ENCODE measurements at regions not wholly inside any gene's neighbourhood (a gene's known extent, or its start where the extent isn't known, plus 50 kb on each side); places are given as distances from the start of the nearest gene placed in this dataset.
A peak's percentile ranks its signal among the peaks of the same experiment; 100 is the strongest.

DNA sequence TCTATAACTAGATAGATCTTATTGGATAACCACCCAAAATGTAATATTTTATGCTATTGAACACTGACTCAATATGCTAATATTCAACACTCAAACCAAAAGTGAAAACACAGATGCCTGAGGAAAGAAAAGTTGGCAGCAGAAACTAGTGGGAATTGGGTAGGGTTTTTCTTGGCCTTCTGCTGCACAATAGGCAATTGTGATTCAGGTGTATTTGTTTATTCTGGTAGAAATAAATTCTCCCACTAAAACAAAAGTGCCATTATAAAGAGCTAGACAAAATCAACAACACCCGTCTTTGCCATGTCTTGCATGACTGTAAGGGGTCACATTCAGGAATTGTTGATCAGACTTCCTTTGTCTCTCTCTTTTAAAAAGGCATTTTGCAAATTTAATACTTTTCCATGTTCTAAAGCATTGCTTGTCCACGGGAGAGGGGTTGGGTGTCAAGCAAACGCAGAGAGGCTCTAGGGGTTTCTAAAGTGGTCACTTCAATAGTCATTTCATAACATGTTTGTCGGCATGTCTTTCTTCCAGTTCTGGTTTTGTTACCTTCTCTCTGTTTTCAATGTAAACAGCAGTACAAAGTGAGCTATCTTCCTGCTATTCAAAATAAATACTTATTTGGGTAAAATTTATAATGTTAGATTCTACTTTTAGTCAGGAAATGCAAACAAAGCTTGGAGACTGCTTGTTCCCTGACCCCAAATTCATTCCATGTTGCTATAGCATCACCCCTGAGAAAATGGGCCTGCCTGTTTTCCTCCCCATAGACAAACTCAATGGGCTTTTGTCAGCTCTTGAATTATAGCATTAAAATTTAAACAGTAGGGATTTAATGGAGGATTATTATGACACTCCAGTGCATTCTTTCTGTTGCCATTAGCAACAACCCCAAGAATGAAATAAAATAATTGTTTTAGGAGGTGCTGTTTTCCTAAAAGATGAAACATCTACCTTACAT, 217.0 kb upstream of the CCN2 start:
- no peak overlapping the region for H3K4me3 ChIP-seq (ENCODE audit: low read depth, low read length)
- TF ChIP-seq, protein P1, sequence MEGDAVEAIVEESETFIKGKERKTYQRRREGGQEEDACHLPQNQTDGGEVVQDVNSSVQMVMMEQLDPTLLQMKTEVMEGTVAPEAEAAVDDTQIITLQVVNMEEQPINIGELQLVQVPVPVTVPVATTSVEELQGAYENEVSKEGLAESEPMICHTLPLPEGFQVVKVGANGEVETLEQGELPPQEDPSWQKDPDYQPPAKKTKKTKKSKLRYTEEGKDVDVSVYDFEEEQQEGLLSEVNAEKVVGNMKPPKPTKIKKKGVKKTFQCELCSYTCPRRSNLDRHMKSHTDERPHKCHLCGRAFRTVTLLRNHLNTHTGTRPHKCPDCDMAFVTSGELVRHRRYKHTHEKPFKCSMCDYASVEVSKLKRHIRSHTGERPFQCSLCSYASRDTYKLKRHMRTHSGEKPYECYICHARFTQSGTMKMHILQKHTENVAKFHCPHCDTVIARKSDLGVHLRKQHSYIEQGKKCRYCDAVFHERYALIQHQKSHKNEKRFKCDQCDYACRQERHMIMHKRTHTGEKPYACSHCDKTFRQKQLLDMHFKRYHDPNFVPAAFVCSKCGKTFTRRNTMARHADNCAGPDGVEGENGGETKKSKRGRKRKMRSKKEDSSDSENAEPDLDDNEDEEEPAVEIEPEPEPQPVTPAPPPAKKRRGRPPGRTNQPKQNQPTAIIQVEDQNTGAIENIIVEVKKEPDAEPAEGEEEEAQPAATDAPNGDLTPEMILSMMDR (IDR thresholded peaks at IDR 0.05; ENCODE audit: low read depth, low read length) = no peak

DNA sequence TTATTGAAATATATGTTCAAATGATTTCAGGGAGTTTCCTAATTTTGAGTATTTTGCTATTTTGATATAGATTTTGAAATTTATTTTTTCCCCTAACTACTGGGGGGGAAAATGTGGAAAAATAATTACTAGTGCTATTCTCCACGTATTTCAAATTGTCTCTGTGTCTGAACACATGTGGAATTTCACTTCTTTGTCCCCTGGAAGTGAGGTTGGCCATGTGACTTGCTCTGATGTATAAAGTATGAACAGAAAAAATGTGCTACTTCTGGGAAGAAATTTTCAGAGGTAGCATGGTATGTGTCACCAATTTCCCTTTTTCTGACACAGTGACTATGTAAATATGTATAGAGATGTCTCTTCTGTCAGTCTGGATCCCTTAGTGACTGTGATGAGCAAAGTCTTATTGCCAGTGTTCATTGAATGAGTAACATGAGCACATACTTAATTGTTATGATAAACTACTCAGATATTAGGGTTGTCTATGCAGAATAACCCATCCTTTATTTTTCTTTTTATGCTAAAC, 215.4 kb upstream of the CCN2 start:
- TF ChIP-seq, protein P1 (IDR thresholded peaks at IDR 0.05; ENCODE audit: low read depth, low read length) = no peak
- no peak overlapping the region for H3K4me3 ChIP-seq (ENCODE audit: low read depth, low read length)

DNA sequence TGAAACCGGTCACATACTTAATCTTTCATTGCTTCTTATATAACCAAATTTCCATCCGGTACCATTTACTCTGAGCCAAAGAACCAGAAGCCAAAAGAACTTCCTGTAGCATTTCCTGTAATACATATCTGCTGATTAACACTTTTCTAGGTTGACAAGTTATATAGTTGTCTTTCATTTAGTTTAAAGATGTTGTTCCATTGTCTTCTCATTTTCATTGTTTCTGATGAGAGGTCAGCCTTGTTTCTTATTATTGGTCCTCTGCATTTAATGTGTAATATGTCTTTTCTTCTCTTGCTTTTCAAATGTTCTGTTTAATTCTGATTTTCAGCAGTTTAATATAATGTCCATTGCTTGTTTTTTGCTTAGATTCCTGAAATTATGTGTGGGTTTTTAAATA, 214.5 kb upstream of the CCN2 start:
- TF ChIP-seq, protein P1 (IDR thresholded peaks at IDR 0.05; ENCODE audit: low read depth, low read length) = no peak
- no peak overlapping the region for H3K4me3 ChIP-seq (ENCODE audit: low read depth, low read length)

DNA sequence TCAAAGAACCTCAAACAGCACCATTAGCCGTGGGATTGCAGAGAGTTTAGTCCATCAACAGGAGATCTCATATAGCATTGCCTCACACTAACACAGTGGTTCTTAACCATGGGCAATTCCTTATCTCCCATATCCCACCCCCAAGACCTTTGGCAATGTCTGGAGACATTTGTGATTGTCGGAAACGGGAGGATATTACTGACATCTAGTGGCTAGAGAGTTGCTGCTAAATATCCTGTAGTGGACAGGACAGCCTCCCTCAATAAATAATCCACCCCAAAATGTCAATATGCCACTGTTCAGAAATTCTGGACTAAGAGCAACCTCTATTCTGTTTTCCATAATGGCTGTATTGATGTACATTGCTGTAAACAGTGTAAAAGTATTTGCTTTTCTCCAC, 210.1 kb upstream of the CCN2 start:
- no peak overlapping the region for H3K4me3 ChIP-seq (ENCODE audit: low read depth, low read length)
- TF ChIP-seq, protein P1 (IDR thresholded peaks at IDR 0.05; ENCODE audit: low read depth, low read length) = peak; percentile 49

DNA sequence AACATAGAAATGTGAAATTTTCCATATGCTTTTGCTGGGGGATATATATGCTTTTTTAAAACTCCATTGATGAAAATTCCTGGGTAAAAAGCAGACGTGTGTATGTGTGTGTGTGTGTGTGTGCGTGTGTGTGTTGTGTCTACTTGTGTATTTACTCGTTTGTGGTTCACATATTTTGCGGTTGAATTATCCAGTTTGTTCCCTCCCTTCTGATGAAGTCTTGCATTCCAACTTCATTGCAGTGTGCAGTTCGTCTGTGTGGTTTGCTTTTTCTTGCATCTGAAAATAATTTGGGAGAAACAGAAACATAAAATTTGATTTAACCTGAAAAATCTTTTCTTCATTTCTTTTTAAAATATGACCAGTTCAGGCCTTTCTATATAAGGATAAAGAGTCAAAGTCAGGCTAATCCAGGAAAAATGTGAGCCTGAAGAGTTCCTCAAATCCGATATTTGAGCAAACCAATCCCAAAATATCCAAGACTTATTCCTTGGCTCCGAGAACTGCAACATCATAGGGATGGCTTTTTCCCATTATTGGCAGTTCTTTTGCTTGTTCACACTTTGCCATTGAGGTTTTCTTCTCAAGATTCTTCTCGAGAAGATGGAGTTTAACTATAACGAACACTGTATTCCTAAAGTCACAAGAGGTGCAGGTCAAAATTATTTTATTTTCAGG, 202.2 kb upstream of the CCN2 start:
- TF ChIP-seq, protein P1 (IDR thresholded peaks at IDR 0.05; ENCODE audit: low read depth, low read length) = no peak
- peak overlapping the region; percentile 30; the same call in 1 of the 2 replicates for H3K4me3 ChIP-seq (ENCODE audit: low read depth, low read length)

DNA sequence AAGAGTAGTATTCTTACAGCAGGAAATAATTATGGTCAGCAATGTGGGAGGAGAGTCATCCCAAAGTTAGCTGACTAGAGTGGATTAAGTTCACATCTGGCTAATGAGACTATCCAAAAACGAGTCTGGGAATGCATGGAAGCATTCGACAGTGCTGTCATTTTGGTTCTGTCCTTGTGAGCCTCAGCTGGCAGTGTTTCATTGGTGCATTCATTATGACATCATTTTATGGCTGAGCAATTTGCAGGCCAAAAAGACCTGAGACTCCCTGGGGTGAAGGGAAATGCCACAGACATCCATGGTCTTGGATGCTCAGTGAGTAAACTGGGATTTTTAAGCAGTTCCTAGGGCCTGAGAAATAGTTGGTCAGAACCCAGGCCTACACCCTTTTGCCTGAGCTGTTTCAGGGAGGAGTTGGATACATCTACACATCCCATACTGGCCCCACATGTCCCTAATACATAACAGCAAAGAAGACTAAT, 196.4 kb upstream of the CCN2 start:
- no peak overlapping the region for H3K4me3 ChIP-seq (ENCODE audit: low read depth, low read length)
- TF ChIP-seq, protein P1 (IDR thresholded peaks at IDR 0.05; ENCODE audit: low read depth, low read length) = no peak

All from WI38 (cell line).